Hematopoietic multipotent progenitor cell treated with erythropoietin and hydrocortisone succinate and interleukin-3 and kit ligand, for 4 days (in vitro differentiated cells): ENCODE measurements at regions not wholly inside any gene's neighbourhood (a gene's known extent, or its start where the extent isn't known, plus 50 kb on each side); places are given as distances from the start of the nearest gene placed in this dataset.

Source experiments
- DNase-seq: peaks from one replicate; pipeline ENCODE4 v3.0.0-alpha.2; 2015

GRCh38 chr5:168156170-168156569, 135.3 kb upstream of the WWC1 start:
- no peak for DNase-seq

- no peak for DNase-seq
Observed at GRCh38 chr5:168157141-168157540, 134.3 kb upstream of the WWC1 start.

DNA sequence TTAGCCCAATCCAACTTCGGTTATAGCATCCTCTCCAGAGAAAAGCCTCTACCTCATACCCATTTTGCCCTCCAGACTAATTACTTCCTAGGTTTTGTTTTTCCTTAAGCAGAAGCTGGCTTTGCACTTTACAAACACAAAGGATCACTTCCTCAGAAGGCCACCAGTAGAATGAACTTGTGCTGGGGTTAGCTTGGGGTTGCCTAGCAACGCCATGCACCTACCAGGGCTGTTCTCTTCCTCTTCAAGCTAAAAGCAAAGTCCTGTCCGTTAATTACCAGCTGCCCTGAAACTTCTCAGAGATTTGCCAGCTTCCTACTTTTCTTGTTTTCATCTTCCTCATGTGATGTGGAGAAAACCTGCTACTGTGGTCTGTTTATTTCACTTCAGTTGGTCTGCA, 132.0 kb upstream of the WWC1 start:
- DNase-seq = peak; percentile 62

GRCh38 chr5:168162464-168162863, 129.0 kb upstream of the WWC1 start:
- DNase-seq = no peak

- DNase-seq = no peak
Observed at GRCh38 chr5:168163966-168164365, 127.5 kb upstream of the WWC1 start.

GRCh38 chr5:168165221-168165914, 126.1 kb upstream of the WWC1 start:
- DNase-seq = peak; percentile 20

DNA sequence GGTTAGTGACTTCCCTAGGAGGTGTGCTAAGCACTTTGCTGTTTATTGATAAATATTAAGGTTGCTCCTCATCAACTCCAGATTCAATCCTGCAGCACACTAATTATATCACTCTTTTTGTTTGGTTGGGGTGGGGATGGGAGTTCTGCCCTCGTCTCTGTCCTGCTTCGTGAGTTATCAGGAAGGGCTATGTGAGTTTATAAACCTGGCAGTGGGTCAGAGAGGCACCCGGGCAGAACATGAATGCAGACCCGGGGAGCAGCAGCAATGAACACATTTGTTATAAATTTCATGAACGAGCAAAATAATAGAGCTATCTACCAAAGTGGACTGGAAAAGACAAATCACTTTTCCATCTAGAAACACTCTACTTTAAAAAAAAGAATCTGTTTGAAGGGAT, 125.5 kb upstream of the WWC1 start:
- DNase-seq = no peak

DNA sequence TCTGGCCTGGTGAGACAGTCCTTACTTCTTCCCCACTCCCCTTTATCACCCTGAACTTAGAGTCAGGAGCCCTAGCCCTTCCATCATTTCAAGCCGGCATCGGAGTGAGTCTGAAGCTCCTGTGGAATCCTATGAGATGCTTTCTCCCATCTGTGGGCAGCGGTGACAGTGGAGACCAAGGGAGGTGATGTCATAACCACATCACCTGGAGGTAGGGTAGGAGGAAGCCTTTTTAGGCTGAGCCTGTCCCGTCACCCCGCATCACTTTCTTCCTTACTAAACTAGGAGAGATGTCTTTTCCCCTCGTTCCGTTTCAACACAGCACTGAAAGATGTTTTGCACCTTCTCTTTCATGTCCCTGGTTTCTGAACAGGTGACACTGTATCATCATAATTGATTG, 124.1 kb upstream of the WWC1 start:
- DNase-seq = no peak

DNA sequence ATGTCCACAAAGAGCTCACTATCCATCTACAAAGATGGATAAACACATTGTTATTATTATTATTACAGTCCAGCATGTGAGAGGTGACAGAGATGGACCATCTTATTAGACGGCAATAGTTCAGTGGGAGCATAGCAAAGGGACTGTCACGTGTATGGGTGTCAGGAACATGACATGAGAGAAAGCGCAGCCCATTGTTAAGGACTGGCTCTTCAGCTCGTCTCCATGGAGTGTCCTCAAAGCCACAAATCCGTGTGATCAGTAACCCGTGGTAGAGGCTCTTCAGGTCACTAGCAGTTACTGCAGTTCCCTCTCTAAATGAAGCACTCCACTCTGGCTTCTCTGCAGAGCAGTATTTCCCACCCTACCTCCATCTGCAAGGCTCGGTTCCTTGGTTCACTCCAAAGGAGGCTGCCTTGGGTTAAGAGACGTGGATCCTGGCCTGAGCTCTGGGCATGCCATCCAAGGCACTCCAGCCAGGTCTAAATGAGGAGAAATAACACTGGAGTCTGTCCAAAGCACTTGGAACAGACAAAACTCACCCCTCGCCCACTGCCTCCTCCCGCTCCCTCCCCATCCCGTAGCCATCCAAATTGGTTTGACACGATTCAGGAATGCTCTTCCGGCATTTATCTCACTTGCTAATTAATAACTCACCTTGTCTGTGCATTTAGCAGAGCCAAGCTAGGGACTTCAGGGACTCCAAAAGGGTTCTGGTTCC, 122.3 kb upstream of the WWC1 start:
- DNase-seq = no peak

GRCh38 chr5:168169791-168170190, 121.7 kb upstream of the WWC1 start:
- no peak for DNase-seq

DNA sequence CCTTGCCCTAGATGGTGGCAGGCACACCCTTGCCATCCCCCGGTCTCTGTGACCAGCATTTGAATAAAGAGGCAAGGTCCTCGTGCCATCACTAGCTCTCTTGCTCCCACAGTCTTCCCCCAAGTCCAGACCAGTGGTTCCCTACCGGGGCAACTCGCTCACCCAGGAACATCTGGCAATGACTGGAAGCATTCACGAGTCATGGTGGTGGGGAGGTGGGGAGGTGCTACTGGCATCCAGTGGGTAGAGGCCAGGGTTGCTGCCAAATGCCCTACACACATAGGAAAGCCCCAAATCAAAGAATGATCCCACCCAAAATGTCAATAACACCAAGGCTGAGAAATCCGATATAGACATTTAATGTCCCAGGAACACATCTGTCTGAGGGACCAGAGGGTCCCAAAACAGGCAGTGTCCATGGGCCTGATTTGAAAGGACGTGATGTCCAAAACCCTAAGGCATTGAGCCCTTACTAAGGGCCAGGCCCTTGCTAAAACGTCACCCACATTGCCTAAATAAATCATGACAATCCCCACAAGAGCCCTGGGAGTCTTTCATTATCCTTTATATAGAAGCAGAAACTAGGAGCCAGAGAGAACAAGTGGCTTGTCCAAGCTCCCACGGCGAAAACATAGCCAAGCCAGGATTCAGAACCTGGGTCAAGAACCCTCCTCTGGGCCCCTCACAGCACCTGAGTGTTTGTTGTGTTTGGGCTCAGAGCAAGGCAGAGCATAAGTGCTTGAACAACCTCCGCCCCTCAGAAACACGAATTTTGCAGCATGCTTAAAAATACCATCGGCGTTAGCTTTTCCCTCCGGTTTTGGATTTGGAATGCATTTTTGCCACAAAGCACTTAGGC, 119.3 kb upstream of the WWC1 start:
- DNase-seq = no peak

- no peak for DNase-seq
Observed at GRCh38 chr5:168172760-168173223, 118.7 kb upstream of the WWC1 start.

- no peak for DNase-seq
Observed at GRCh38 chr5:168174376-168174775, 117.1 kb upstream of the WWC1 start.

GRCh38 chr5:168176251-168176650, 115.2 kb upstream of the WWC1 start:
- DNase-seq = peak; percentile 29

- no peak for DNase-seq
Observed at GRCh38 chr5:168176941-168177340, 114.5 kb upstream of the WWC1 start.

- DNase-seq = no peak
Observed at GRCh38 chr5:168177831-168178450, 113.5 kb upstream of the WWC1 start.

GRCh38 chr5:168179192-168179593, 112.3 kb upstream of the WWC1 start:
- DNase-seq = no peak

GRCh38 chr5:168182269-168182668, 109.2 kb upstream of the WWC1 start:
- DNase-seq = no peak

DNA sequence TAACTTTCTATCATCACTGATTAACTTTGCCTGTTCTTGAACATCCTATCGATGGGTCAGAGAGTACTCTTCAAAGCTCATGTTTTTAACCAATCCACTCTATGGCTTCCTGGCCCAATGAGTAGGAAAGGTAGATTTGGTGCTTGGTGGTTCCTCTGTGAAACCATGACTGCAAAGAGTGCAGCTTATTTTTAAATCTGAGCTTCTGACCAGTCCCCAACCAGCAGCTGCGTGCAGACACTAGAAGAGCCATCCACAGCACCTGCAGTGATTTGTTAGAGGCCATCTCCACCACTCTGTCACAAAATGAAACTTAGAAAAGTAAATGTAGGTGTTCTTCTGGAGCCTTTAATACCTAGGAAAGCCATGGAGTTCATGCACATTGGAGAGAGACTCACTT, 107.3 kb upstream of the WWC1 start:
- DNase-seq = no peak

GRCh38 chr5:168186289-168187074, 105.0 kb upstream of the WWC1 start:
- DNase-seq = no peak

DNA sequence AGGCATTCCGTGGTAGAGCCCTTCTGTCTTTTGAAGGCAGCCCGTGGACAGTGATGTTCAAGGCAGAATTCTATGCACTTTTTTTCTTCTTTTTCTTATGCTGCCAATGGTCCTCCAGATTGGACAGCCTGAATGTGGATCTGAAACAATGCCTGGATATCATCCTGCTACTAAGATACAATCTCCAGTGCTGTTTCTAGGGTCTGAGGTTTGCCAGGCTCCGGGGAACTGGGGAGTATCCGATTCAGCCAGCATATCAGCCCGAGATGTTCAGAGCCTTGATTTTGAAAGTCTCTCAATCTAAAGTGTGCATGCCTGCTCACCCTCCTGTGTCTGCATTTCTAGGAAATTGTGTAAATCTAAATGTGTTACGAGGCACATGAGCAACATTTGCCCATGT, 103.8 kb upstream of the WWC1 start:
- DNase-seq = no peak

- no peak for DNase-seq
Observed at GRCh38 chr5:168188182-168188581, 103.3 kb upstream of the WWC1 start.
